ENCODE measurements at regions not wholly inside any gene's neighbourhood (a gene's known extent, or its start where the extent isn't known, plus 50 kb on each side); places are given as distances from the start of the nearest gene placed in this dataset.
A peak's percentile ranks its signal among the peaks of the same experiment; 100 is the strongest.

- Histone ChIP-seq H3K9me3 (no peaks in the 10 kb centered on the region), H3K4me1 (no peaks in the 10 kb centered on the region), H3K27ac (no peak overlapping the region), H3K4me3 (no peak overlapping the region), H3K27me3 (no peaks in the 10 kb centered on the region), H3K36me3 (no peaks in the 10 kb centered on the region)
- WGBS, 2 donors = 70 to 73% methylated on average over 2 of the region's 2 CpGs
- no peak for DNase-seq
- no peak for ATAC-seq (ENCODE audit: low FRiP score in 2 of 2)
- TF ChIP-seq CTCF (IDR thresholded peaks at IDR 0.05) (no peak), POLR2AphosphoS5 (IDR thresholded peaks at IDR 0.05) (no peak), EP300 (IDR thresholded peaks at IDR 0.05) (no peak), POLR2A (IDR thresholded peaks at IDR 0.05) (no peak)
These were observed 502.2 kb upstream of the PHF14 start for GRCh38 chr7:10471280-10472058.

GRCh38 chr7:10472115-10472514, 501.6 kb upstream of the PHF14 start:
- WGBS, 2 donors = 67 to 74% methylated on average over 3 of the region's 3 CpGs
- ATAC-seq (ENCODE audit: low FRiP score in 2 of 2) (no peak), DNase-seq (no peak)
- TF ChIP-seq CTCF (IDR thresholded peaks at IDR 0.05) (no peak), EP300 (IDR thresholded peaks at IDR 0.05) (no peak), POLR2A (IDR thresholded peaks at IDR 0.05) (no peak), POLR2AphosphoS5 (IDR thresholded peaks at IDR 0.05) (no peak)
- H3K4me3 ChIP-seq = no peak overlapping the region
- H3K4me1 ChIP-seq = no peaks in the 10 kb centered on the region
- H3K9me3 ChIP-seq = no peaks in the 10 kb centered on the region
- H3K27me3 ChIP-seq = no peaks in the 10 kb centered on the region
- no peaks in the 10 kb centered on the region for H3K36me3 ChIP-seq
- no peak overlapping the region for H3K27ac ChIP-seq

- ATAC-seq (ENCODE audit: low FRiP score in 2 of 2) (no peak), DNase-seq (no peak)
These were observed 500.1 kb upstream of the PHF14 start for GRCh38 chr7:10473569-10473968.

GRCh38 chr7:10474048-10474447, 499.6 kb upstream of the PHF14 start:
- H3K9me3 ChIP-seq = no peaks in the 10 kb centered on the region
- H3K36me3 ChIP-seq = no peaks in the 10 kb centered on the region
- WGBS, 2 donors = 82 to 91% methylated on average over 3 of the region's 3 CpGs
- H3K27ac ChIP-seq = no peak overlapping the region
- no peak overlapping the region for H3K4me3 ChIP-seq
- ATAC-seq (ENCODE audit: low FRiP score in 2 of 2) (no peak), DNase-seq (no peak)
- no peaks in the 10 kb centered on the region for H3K27me3 ChIP-seq
- no peaks in the 10 kb centered on the region for H3K4me1 ChIP-seq
- TF ChIP-seq POLR2A (IDR thresholded peaks at IDR 0.05) = no peak
- TF ChIP-seq EP300 (IDR thresholded peaks at IDR 0.05) = no peak
- TF ChIP-seq POLR2AphosphoS5 (IDR thresholded peaks at IDR 0.05) = no peak
- TF ChIP-seq CTCF (IDR thresholded peaks at IDR 0.05) = no peak

More at GRCh38 chr7:10473569-10473968, 500.1 kb upstream of the PHF14 start:
- no peak for TF ChIP-seq POLR2A (IDR thresholded peaks at IDR 0.05)
- Histone ChIP-seq H3K36me3 (no peaks in the 10 kb centered on the region), H3K27ac (no peak overlapping the region), H3K9me3 (no peaks in the 10 kb centered on the region), H3K4me1 (no peaks in the 10 kb centered on the region), H3K27me3 (no peaks in the 10 kb centered on the region), H3K4me3 (no peak overlapping the region)
- WGBS, 2 donors = 70 to 87% methylated on average over 3 of the region's 3 CpGs

GRCh38 chr7:10475940-10476641, 497.6 kb upstream of the PHF14 start:
- H3K36me3 ChIP-seq = no peaks in the 10 kb centered on the region
- H3K27me3 ChIP-seq = no peaks in the 10 kb centered on the region
- no peak overlapping the region for H3K27ac ChIP-seq
- WGBS, 2 donors = 89 to 94% methylated on average over 19 to 20 of the region's 20 CpGs
- no peaks in the 10 kb centered on the region for H3K4me1 ChIP-seq
- H3K9me3 ChIP-seq = no peaks in the 10 kb centered on the region
- ATAC-seq (ENCODE audit: low FRiP score in 2 of 2) (no peak), DNase-seq (peak in 1 of 2 donors; percentile 41)
- H3K4me3 ChIP-seq = no peak overlapping the region
- TF ChIP-seq POLR2A (IDR thresholded peaks at IDR 0.05) (no peak), EP300 (IDR thresholded peaks at IDR 0.05) (no peak), POLR2AphosphoS5 (IDR thresholded peaks at IDR 0.05) (no peak)

All from upper lobe of left lung (tissue), 6 donors.